Skeletal muscle tissue (tissue), 3 donors: ENCODE measurements at regions not wholly inside any gene's neighbourhood (a gene's known extent, or its start where the extent isn't known, plus 50 kb on each side); places are given as distances from the start of the nearest gene placed in this dataset.
"Not testable (repeated sequence)": the region's sequence is repeated elsewhere in the genome, so short reads cannot be mapped to it uniquely, and the experiment has no call there.

Source experiments
- H3K27ac ChIP-seq: one replicate; pipeline ENCODE4 v1.7.0; 2013; ENCODE audit warnings: mild to moderate bottlenecking, low read depth, low read length, inconsistent platforms
- H3K27me3 ChIP-seq, 3 donors: one replicate each; pipeline ENCODE4 v1.7.0; 2013; ENCODE audit warnings: low read length in 3 of 3; ENCODE audit not compliant: control insufficient read depth in 3 of 3, insufficient read depth in 3 of 3
- H3K36me3 ChIP-seq, 3 donors: one replicate each; pipeline ENCODE4 v1.7.0; 2013; ENCODE audit warnings: low read length in 3 of 3; ENCODE audit not compliant: control insufficient read depth in 3 of 3, insufficient read depth in 3 of 3
- H3K4me1 ChIP-seq, 3 donors: one replicate each; pipeline ENCODE4 v1.7.0; 2013; ENCODE audit warnings: low read length in 3 of 3, mild to moderate bottlenecking in 3 of 3; ENCODE audit not compliant: control insufficient read depth in 3 of 3, insufficient read depth in 3 of 3
- H3K4me3 ChIP-seq, 3 donors: one replicate each; pipeline ENCODE4 v1.7.0; 2013; ENCODE audit warnings: low read length in 3 of 3
- H3K9ac ChIP-seq, 3 donors: one replicate each; pipeline ENCODE4 v1.7.0; 2013; ENCODE audit warnings: low read length in 3 of 3, mild to moderate bottlenecking in 3 of 3, moderate library complexity in 2 of 3, low read depth in 1 of 3
- H3K9me3 ChIP-seq, 3 donors: one replicate each; pipeline ENCODE4 v1.7.0; 2013; ENCODE audit warnings: low read length in 3 of 3; ENCODE audit not compliant: control insufficient read depth in 3 of 3
- donor health status: Osteomylitis.

DNA sequence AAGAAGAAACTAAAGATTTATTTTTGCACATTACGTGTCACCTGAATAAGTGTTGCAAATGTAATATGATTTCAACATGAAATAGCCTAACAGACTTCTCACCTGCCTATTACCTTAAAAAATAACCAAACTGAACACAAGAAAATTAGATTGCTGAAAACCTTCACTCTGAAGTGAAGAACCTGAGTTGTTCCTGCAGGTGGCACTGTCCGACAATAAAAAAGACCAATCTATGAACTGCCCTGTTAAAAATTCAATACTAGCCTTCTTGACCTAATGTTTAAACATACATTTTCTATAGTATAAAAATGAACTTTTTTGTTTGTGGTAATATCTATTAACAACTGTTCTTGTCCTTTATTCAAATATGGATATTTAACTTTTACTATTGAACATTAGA, 69.2 kb upstream of the PNPLA4 start:
- Histone ChIP-seq H3K27me3 (no peaks in the 10 kb centered on the region), H3K9ac (no peak overlapping the region), H3K4me3 (no peak overlapping the region), H3K27ac (no peak overlapping the region), H3K9me3 (peaks cover 0 to 3% (median 0%) of the 10 kb centered on the region in 3 donors), H3K36me3 (no peaks in the 10 kb centered on the region), H3K4me1 (no peaks in the 10 kb centered on the region)

DNA sequence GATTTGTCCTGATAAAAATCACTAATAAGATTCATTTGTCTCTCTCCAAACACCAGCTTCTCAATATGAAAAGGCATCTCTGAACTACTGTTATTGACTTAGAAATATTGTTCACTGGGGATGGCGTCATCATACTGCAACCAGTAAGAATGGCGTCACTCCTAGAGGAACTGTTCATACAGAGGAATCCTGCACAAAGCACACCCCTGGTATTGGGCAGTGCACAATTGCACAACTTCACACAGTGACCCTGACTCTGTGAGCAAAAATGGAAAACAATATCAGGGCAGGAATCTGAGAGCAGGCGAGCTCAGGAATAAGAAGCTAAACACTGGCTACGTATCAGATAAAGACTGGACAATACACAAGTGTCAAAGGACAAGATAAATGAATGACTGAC, 66.7 kb upstream of the PNPLA4 start:
- Histone ChIP-seq H3K4me3 (no peak overlapping the region), H3K36me3 (no peaks in the 10 kb centered on the region), H3K9ac (no peak overlapping the region), H3K27me3 (no peaks in the 10 kb centered on the region), H3K9me3 (peaks cover 0 to 2% (median 0%) of the 10 kb centered on the region in 3 donors), H3K4me1 (no peaks in the 10 kb centered on the region), H3K27ac (no peak overlapping the region)

DNA sequence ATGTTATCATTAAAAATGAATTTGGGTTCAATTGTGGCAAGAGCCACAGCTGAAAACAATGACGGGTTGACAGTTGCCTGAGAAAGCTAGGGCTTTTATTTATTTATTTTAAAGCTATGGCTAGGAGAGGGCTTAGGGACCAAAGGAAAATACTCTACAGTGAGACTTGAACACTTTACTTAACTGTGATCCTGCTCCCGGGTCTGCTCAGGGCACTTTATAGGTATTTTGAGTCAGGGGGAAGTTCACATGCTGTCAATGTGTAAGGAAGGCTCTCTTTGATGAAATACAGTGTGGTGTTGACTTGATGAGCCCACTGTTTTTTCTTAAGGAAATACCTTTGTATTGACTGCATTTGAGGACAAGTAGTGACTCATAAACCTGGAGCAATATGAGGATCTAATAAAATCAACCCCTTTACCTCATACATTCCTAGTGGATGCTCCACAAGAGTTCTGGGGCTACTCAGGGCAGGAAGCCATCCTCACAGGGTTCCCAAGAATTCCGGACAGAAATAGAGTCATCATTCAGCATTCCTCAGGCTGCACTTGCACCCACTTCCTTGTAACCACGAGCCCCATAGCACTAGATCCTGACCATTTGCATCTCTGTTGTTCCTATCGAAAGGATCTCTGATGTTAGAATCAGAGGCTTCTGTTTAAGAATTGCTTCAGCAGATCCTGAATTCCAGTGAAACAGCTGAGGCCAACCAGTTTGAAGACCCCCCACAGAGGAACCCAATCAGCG, 61.0 kb upstream of the PNPLA4 start:
- not testable (repeated sequence) for H3K4me3 ChIP-seq, H3K4me1 ChIP-seq, H3K27ac ChIP-seq, H3K9me3 ChIP-seq, H3K9ac ChIP-seq, H3K27me3 ChIP-seq, H3K36me3 ChIP-seq

DNA sequence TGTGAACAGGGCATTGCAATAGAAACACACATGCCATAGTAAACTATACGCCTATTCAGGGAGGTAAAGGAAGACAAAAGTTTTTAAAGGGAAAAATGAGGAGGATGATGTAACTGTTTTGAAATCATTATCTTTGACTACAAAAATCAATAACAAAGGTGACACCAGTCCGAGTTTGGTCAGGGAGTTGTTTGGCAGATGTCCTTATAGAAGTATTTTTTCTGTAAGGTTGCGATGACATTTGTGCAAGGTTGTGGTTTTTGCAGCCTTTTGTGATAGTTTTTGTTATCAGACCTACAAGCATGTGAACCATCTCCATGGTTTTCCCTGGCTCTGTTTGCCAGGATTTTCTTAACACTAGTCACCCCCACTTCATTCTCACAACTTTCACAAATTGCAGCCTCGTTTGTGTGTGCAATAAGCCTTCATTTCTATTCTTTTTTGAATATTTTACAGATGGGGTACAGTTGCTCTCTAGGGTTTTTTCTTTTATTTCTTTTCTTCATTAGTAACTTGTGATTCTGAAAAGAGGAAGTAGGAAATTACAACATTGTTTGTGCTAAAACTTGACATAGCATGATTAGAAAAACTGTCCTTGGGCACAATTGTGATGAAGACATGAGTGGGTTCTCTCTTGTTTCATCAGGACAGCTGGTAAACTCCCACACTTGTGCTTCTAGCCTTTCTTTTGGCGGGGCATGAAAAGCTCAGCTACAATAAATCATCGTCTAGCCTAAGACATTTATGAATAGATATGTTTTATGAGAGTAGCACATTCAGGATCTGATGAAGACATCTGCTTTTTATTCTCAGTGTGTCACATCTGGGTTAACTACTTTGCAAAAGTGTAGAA, 60.2 kb upstream of the PNPLA4 start:
- H3K9ac ChIP-seq, result no peak overlapping the region
- H3K4me1 ChIP-seq, result no peaks in the 10 kb centered on the region
- H3K4me3 ChIP-seq, result no peak overlapping the region
- no peaks in the 10 kb centered on the region for H3K9me3 ChIP-seq
- H3K27me3 ChIP-seq, result no peaks in the 10 kb centered on the region
- no peaks in the 10 kb centered on the region for H3K36me3 ChIP-seq
- no peak overlapping the region for H3K27ac ChIP-seq

GRCh38 chrX:7986738-7987137, 59.5 kb upstream of the PNPLA4 start:
- H3K4me3 ChIP-seq, H3K36me3 ChIP-seq: not testable (repeated sequence)

GRCh38 chrX:7985568-7985967, 58.4 kb upstream of the PNPLA4 start:
- Histone ChIP-seq H3K9ac (no peak overlapping the region), H3K36me3 (no peaks in the 10 kb centered on the region), H3K27me3 (no peaks in the 10 kb centered on the region), H3K4me3 (no peak overlapping the region), H3K9me3 (no peaks in the 10 kb centered on the region), H3K4me1 (no peaks in the 10 kb centered on the region), H3K27ac (no peak overlapping the region)

More at GRCh38 chrX:7986738-7987137, 59.5 kb upstream of the PNPLA4 start:
- H3K27ac ChIP-seq, H3K4me1 ChIP-seq, H3K27me3 ChIP-seq, H3K9ac ChIP-seq, H3K9me3 ChIP-seq: not testable (repeated sequence)

DNA sequence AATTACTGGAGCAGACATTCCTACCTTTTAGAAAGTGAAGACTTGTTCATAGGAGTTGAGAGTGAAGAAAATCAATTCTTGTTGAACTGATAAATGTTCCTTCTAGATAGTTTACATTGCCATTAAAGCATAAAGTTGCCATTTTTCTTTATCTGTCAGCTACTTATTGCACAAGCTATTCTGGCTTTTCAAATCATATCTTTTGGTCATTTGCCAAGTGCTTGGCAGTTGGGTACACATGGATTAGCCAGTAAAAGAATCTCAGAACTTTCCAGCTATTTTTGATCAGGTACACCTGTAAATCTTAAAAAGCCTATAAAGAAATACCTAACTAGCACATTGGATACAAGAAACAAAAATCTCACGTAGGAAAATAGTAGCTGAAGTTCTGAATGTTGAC, 56.4 kb upstream of the PNPLA4 start:
- Histone ChIP-seq H3K27ac (no peak overlapping the region), H3K27me3 (no peaks in the 10 kb centered on the region), H3K4me3 (no peak overlapping the region), H3K9me3 (no peaks in the 10 kb centered on the region), H3K4me1 (no peaks in the 10 kb centered on the region), H3K36me3 (no peaks in the 10 kb centered on the region), H3K9ac (no peak overlapping the region)
